Common myeloid progenitor, CD34-positive (primary cell): ENCODE measurements at regions not wholly inside any gene's neighbourhood (a gene's known extent, or its start where the extent isn't known, plus 50 kb on each side); places are given as distances from the start of the nearest gene placed in this dataset.
"Not testable (repeated sequence)": the region's sequence is repeated elsewhere in the genome, so short reads cannot be mapped to it uniquely, and the experiment has no call there.

ENCODE experiments used
- CTCF ChIA-PET: fragments of 350-600 bp; sonication (Branson Sonifier 250); formaldehyde crosslinking; loops from one replicate; lab custom pipeline; 2021; ENCODE audit warnings: antibody characterized with exemption; lab: Charles Lee
- POLR2A ChIA-PET: fragments of 350-600 bp; sonication (Branson Sonifier 250); formaldehyde crosslinking; loops from one replicate; lab custom pipeline; 2021; ENCODE audit warnings: antibody characterized with exemption; lab: Charles Lee
- DNase-seq, 3 donors: peaks; one replicate each; pipeline versions ENCODE4 v3.0.0 to v3.0.0-alpha.2; 2013
- H3K27ac ChIP-seq, 2 experiments: 1 replicate in 1 of 2; 2 replicates in 1 of 2; pipeline ENCODE4 v1.7.0; 2013; ENCODE audit warnings: inconsistent platforms in 2 of 2, low read length in 2 of 2, mild to moderate bottlenecking in 2 of 2, low read depth in 1 of 2, moderate library complexity in 1 of 2; ENCODE audit not compliant: severe bottlenecking in 2 of 2, insufficient read depth in 1 of 2, poor library complexity in 1 of 2
- H3K27me3 ChIP-seq, 5 experiments: replicated peaks in 2 of 5; 1 replicate in 3 of 5; 2 replicates in 2 of 5; pipeline versions ENCODE4 v1.6.1 to v1.7.0; 2013; ENCODE audit warnings: low read length in 4 of 5, mild to moderate bottlenecking in 2 of 5, moderate library complexity in 2 of 5, inconsistent platforms in 1 of 5; ENCODE audit not compliant: insufficient read depth in 5 of 5, control insufficient read depth in 4 of 5
- H3K36me3 ChIP-seq, 4 experiments: 1 replicate in 2 of 4; 2 replicates in 2 of 4; pipeline versions ENCODE4 v1.6.1 to v1.7.0; 2013; ENCODE audit warnings: low read length in 3 of 4, control low read depth in 1 of 4, mild to moderate bottlenecking in 1 of 4; ENCODE audit not compliant: control insufficient read depth in 4 of 4, insufficient read depth in 4 of 4
- H3K4me1 ChIP-seq, 4 experiments: 1 replicate in 3 of 4; 2 replicates in 1 of 4; pipeline versions ENCODE4 v1.6.1 to v1.7.1; 2013; ENCODE audit warnings: low read length in 3 of 4, mild to moderate bottlenecking in 3 of 4, control low read depth in 1 of 4, inconsistent platforms in 1 of 4, moderate library complexity in 1 of 4; ENCODE audit not compliant: control insufficient read depth in 4 of 4, insufficient read depth in 4 of 4; ENCODE audit errors: control extremely low read depth in 1 of 4
- H3K4me3 ChIP-seq, 7 experiments: 1 replicate in 4 of 7; 2 replicates in 3 of 7; pipeline versions ENCODE4 v1.5.1 to v1.7.0; 2013; ENCODE audit warnings: mild to moderate bottlenecking in 7 of 7, low read length in 6 of 7, moderate library complexity in 6 of 7, inconsistent platforms in 2 of 7, low read depth in 2 of 7, control low read depth in 1 of 7; ENCODE audit not compliant: insufficient read depth in 4 of 7, control insufficient read depth in 1 of 7; ENCODE audit errors: extremely low read depth in 1 of 7
- H3K9me3 ChIP-seq, 5 experiments: 1 replicate in 4 of 5; 2 replicates in 1 of 5; pipeline versions ENCODE4 v1.6.1 to v1.7.1; 2013; ENCODE audit warnings: low read length in 4 of 5, mild to moderate bottlenecking in 2 of 5, inconsistent platforms in 1 of 5, low read depth in 1 of 5, moderate library complexity in 1 of 5; ENCODE audit not compliant: control insufficient read depth in 4 of 5, insufficient read depth in 2 of 5; ENCODE audit errors: control extremely low read depth in 1 of 5
- WGBS: methylation state at CpG from one replicate; pipeline ENCODE4 v1.1.5; 2013; ENCODE audit not compliant: insufficient coverage; 5-methylcytosine and 5-hydroxymethylcytosine counted together

- POLR2A ChIA-PET = no interaction called here
- no peak for DNase-seq
- no peak overlapping the region for H3K27ac ChIP-seq
- peaks cover 0 to 13% (median 4%) of the 10 kb centered on the region in 5 experiments for H3K27me3 ChIP-seq
- WGBS = 91% methylated on average over 11 of the region's 20 CpGs
- no peak overlapping the region for H3K4me3 ChIP-seq
- no peaks in the 10 kb centered on the region for H3K9me3 ChIP-seq
- no peaks in the 10 kb centered on the region for H3K36me3 ChIP-seq
- no peaks in the 10 kb centered on the region for H3K4me1 ChIP-seq
- CTCF ChIA-PET = interaction anchor here (1.5 kb wide), 1 partner anchor 13 kb away, joined by 3 read pairs; no protein-coding TSS in a partner anchor
Measured at GRCh38 chr15:62362144-62362543, 197.1 kb upstream of the C2CD4B start.

GRCh38 chr15:62362608-62363007, 197.5 kb upstream of the C2CD4B start:
- ChIA-PET CTCF (interaction anchor here (1.5 kb wide), 1 partner anchor 13 kb away, joined by 3 read pairs; no protein-coding TSS in a partner anchor), POLR2A (no interaction called here)
- peaks cover 0 to 13% (median 4%) of the 10 kb centered on the region in 5 experiments for H3K27me3 ChIP-seq

GRCh38 chr15:62363913-62364312, 198.8 kb upstream of the C2CD4B start:
- no CpG with 5 or more reads among the region's 1 CpG for WGBS
- ChIA-PET POLR2A (no interaction called here), CTCF (no interaction called here)
- Histone ChIP-seq H3K9me3 (no peaks in the 10 kb centered on the region), H3K27ac (no peak overlapping the region), H3K4me3 (no peak overlapping the region), H3K27me3 (peaks cover 0 to 13% (median 4%) of the 10 kb centered on the region in 5 experiments), H3K4me1 (no peaks in the 10 kb centered on the region), H3K36me3 (no peaks in the 10 kb centered on the region)
- DNase-seq = no peak

More at GRCh38 chr15:62362608-62363007, 197.5 kb upstream of the C2CD4B start:
- Histone ChIP-seq H3K4me3 (no peak overlapping the region), H3K36me3 (no peaks in the 10 kb centered on the region), H3K27ac (no peak overlapping the region), H3K9me3 (no peaks in the 10 kb centered on the region), H3K4me1 (no peaks in the 10 kb centered on the region)
- WGBS = no CpG with 5 or more reads among the region's 5 CpGs
- no peak for DNase-seq

- H3K27me3 ChIP-seq = peaks cover 0 to 10% (median 4%) of the 10 kb centered on the region in 5 experiments
- H3K9me3 ChIP-seq = no peaks in the 10 kb centered on the region
- WGBS = 93% methylated on average over 4 of the region's 4 CpGs
- H3K36me3 ChIP-seq = no peaks in the 10 kb centered on the region
- no peak overlapping the region for H3K4me3 ChIP-seq
- H3K27ac ChIP-seq = no peak overlapping the region
- ChIA-PET CTCF (no interaction called here), POLR2A (no interaction called here)
- no peaks in the 10 kb centered on the region for H3K4me1 ChIP-seq
- DNase-seq = no peak
Measured at GRCh38 chr15:62365795-62366442, 200.8 kb upstream of the C2CD4B start.

GRCh38 chr15:62369454-62369853, 204.4 kb upstream of the C2CD4B start:
- 100% methylated on average over 1 of the region's 7 CpGs for WGBS
- H3K9me3 ChIP-seq = no peaks in the 10 kb centered on the region
- no peak overlapping the region for H3K4me3 ChIP-seq
- POLR2A ChIA-PET = no interaction called here
- H3K27ac ChIP-seq = no peak overlapping the region
- CTCF ChIA-PET = no interaction called here
- no peaks in the 10 kb centered on the region for H3K4me1 ChIP-seq
- no peaks in the 10 kb centered on the region for H3K36me3 ChIP-seq
- peaks cover 0 to 6% (median 0%) of the 10 kb centered on the region in 5 experiments for H3K27me3 ChIP-seq
- DNase-seq = no peak

GRCh38 chr15:62371683-62372082, 206.6 kb upstream of the C2CD4B start:
- H3K36me3 ChIP-seq, H3K27me3 ChIP-seq, H3K9me3 ChIP-seq, H3K27ac ChIP-seq, POLR2A ChIA-PET, CTCF ChIA-PET, H3K4me3 ChIP-seq, DNase-seq, H3K4me1 ChIP-seq: not testable (repeated sequence)
- WGBS = 100% methylated on average over 2 of the region's 4 CpGs

GRCh38 chr15:62377736-62378480, 212.8 kb upstream of the C2CD4B start:
- no peaks in the 10 kb centered on the region for H3K4me1 ChIP-seq
- ChIA-PET POLR2A (no interaction called here), CTCF (no interaction called here)
- DNase-seq = no peak
- H3K9me3 ChIP-seq = no peaks in the 10 kb centered on the region
- H3K27me3 ChIP-seq = peaks cover 0 to 7% (median 6%) of the 10 kb centered on the region in 5 experiments
- no peaks in the 10 kb centered on the region for H3K36me3 ChIP-seq
- H3K27ac ChIP-seq = no peak overlapping the region
- WGBS = 83% methylated on average over 1 of the region's 3 CpGs
- no peak overlapping the region for H3K4me3 ChIP-seq
